ENCODE measurements at regions not wholly inside any gene's neighbourhood (a gene's known extent, or its start where the extent isn't known, plus 50 kb on each side); places are given as distances from the start of the nearest gene placed in this dataset.
"Not testable (repeated sequence)": the region's sequence is repeated elsewhere in the genome, so short reads cannot be mapped to it uniquely, and the experiment has no call there.

DNA sequence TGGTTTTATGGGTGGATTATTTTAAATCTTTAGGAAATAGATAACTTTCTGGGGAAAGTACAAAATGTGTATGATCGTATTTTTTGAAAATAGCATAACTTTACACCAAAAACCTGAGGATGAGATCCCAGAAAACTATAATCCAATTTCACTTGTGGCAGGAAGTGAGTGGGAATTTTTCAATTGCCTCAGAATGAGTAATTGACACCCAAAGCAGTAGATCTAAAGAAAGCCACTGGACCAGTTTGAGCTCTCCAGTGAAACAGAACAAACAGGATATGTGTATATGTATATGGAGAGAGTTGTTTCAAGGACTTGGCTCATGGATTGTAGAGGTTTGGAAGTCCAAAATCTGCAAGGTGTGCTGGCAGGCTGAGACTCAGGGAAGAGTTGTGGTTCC is 109.2 kb upstream of the SHB start:
- H3K4me1 ChIP-seq (ENCODE audit: control insufficient read depth, insufficient read depth, low read length) = no peaks in the 10 kb centered on the region
- H3K9ac ChIP-seq (ENCODE audit: low read depth, low read length) = no peak overlapping the region
- no peaks in the 10 kb centered on the region for H3K9me3 ChIP-seq (ENCODE audit: control insufficient read depth, insufficient read depth, low read length)
- peaks cover 3% of the 10 kb centered on the region for H3K27me3 ChIP-seq (ENCODE audit: control insufficient read depth, insufficient read depth, low read length)
- no peaks in the 10 kb centered on the region for H3K36me3 ChIP-seq (ENCODE audit: control insufficient read depth, insufficient read depth, low read length)
- H3K4me3 ChIP-seq (ENCODE audit: low read depth, low read length) = no peak overlapping the region

GRCh38 chr9:38177680-38178079 is 108.7 kb upstream of the SHB start:
- H3K36me3 ChIP-seq (ENCODE audit: control insufficient read depth, insufficient read depth, low read length) = no peaks in the 10 kb centered on the region

DNA sequence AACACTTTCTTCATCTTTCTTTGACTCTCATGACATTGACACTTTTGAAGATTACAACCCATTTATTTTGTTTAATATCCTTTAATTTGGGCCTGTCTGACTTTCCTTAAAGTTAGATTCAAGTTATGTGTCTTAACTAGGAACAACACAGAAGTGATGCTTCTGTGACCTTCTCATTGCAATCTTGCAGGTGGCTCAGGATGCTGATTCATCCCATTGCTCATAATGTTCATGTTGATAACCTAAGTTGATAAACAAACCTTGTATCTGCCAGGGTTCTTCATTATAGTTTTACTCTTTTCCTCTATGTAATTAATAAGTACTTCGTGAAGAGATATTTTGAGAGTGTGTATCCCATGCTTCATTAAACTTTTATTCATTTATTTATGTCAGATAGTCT is 107.2 kb upstream of the SHB start:
- peaks cover 3% of the 10 kb centered on the region for H3K27me3 ChIP-seq (ENCODE audit: control insufficient read depth, insufficient read depth, low read length)
- no peak overlapping the region for H3K9ac ChIP-seq (ENCODE audit: low read depth, low read length)
- no peak overlapping the region for H3K4me3 ChIP-seq (ENCODE audit: low read depth, low read length)
- H3K4me1 ChIP-seq (ENCODE audit: control insufficient read depth, insufficient read depth, low read length) = no peaks in the 10 kb centered on the region
- H3K9me3 ChIP-seq (ENCODE audit: control insufficient read depth, insufficient read depth, low read length) = no peaks in the 10 kb centered on the region
- H3K36me3 ChIP-seq (ENCODE audit: control insufficient read depth, insufficient read depth, low read length) = no peaks in the 10 kb centered on the region

More at GRCh38 chr9:38177680-38178079, 108.7 kb upstream of the SHB start:
- Histone ChIP-seq H3K9ac (ENCODE audit: low read depth, low read length) (no peak overlapping the region), H3K4me1 (ENCODE audit: control insufficient read depth, insufficient read depth, low read length) (no peaks in the 10 kb centered on the region), H3K4me3 (ENCODE audit: low read depth, low read length) (no peak overlapping the region), H3K9me3 (ENCODE audit: control insufficient read depth, insufficient read depth, low read length) (no peaks in the 10 kb centered on the region), H3K27me3 (ENCODE audit: control insufficient read depth, insufficient read depth, low read length) (peaks cover 3% of the 10 kb centered on the region)

DNA sequence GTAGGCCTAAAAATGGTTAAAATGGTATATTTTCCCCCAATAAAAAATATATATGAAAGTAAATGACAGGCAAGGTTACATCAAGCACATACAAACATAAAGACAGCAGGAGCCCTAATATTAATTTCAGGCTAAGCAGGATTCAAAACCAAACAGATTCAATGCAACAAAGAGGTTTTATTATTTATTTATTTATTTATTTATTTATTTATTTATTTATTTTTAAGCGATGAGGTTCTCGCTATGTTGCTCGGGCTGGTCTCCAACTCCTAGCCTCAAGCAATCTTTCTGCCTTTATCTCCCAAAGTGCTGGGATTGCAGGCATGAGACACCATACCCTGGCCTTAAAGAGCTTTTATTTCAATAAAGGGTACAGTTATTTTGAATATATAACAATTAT is 106.4 kb upstream of the SHB start:
- H3K9me3 ChIP-seq (ENCODE audit: control insufficient read depth, insufficient read depth, low read length) = no peaks in the 10 kb centered on the region
- no peak overlapping the region for H3K4me3 ChIP-seq (ENCODE audit: low read depth, low read length)
- no peaks in the 10 kb centered on the region for H3K4me1 ChIP-seq (ENCODE audit: control insufficient read depth, insufficient read depth, low read length)
- no peaks in the 10 kb centered on the region for H3K36me3 ChIP-seq (ENCODE audit: control insufficient read depth, insufficient read depth, low read length)
- no peak overlapping the region for H3K9ac ChIP-seq (ENCODE audit: low read depth, low read length)
- peaks cover 3% of the 10 kb centered on the region for H3K27me3 ChIP-seq (ENCODE audit: control insufficient read depth, insufficient read depth, low read length)

- no peaks in the 10 kb centered on the region for H3K4me1 ChIP-seq (ENCODE audit: control insufficient read depth, insufficient read depth, low read length)
- no peaks in the 10 kb centered on the region for H3K27me3 ChIP-seq (ENCODE audit: control insufficient read depth, insufficient read depth, low read length)
- H3K36me3 ChIP-seq (ENCODE audit: control insufficient read depth, insufficient read depth, low read length) = no peaks in the 10 kb centered on the region
- no peak overlapping the region for H3K4me3 ChIP-seq (ENCODE audit: low read depth, low read length)
- no peak overlapping the region for H3K9ac ChIP-seq (ENCODE audit: low read depth, low read length)
- H3K9me3 ChIP-seq (ENCODE audit: control insufficient read depth, insufficient read depth, low read length) = no peaks in the 10 kb centered on the region
These were observed 103.6 kb upstream of the SHB start for GRCh38 chr9:38172586-38172985.

DNA sequence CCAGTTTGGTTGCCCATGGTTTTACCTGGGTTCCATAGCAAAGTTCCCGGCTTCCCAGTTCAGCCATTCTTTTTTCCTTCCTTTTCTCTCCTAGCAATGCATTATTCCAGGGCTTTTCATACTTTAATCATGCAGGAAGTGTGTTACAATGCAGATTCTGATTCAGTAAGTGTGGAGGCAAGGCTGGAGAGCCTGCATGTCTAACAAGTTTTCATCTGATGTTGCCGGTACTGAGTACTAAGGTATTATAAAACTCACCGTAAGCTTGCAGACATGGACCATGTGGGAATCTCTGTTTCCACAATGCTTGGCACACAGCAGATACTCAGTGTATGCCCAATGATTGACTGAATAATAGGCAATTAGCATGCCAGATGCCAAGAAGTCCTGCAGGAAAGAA is 102.9 kb upstream of the SHB start:
- Histone ChIP-seq H3K9ac (ENCODE audit: low read depth, low read length) (no peak overlapping the region), H3K4me3 (ENCODE audit: low read depth, low read length) (no peak overlapping the region), H3K4me1 (ENCODE audit: control insufficient read depth, insufficient read depth, low read length) (no peaks in the 10 kb centered on the region), H3K36me3 (ENCODE audit: control insufficient read depth, insufficient read depth, low read length) (no peaks in the 10 kb centered on the region), H3K27me3 (ENCODE audit: control insufficient read depth, insufficient read depth, low read length) (no peaks in the 10 kb centered on the region), H3K9me3 (ENCODE audit: control insufficient read depth, insufficient read depth, low read length) (no peaks in the 10 kb centered on the region)

DNA sequence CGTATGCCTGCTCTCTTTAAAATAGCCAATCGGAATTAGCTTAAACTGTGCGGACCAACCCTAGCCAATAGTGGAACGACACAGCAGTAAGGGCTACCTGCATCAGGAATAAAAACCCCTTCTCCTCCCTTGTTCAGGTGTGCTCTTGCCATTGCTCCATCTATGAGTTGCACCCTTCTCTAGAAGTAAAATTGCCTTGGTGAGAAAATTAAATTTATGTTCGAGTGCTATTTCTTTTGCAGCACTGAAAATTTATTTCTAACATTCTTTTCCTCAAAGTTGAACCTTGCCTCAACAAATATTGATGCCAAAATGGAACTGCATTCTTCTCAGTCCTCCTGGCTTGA is 102.5 kb upstream of the SHB start:
- Histone ChIP-seq H3K9me3 (ENCODE audit: control insufficient read depth, insufficient read depth, low read length) (no peaks in the 10 kb centered on the region), H3K36me3 (ENCODE audit: control insufficient read depth, insufficient read depth, low read length) (no peaks in the 10 kb centered on the region), H3K27me3 (ENCODE audit: control insufficient read depth, insufficient read depth, low read length) (no peaks in the 10 kb centered on the region), H3K4me1 (ENCODE audit: control insufficient read depth, insufficient read depth, low read length) (no peaks in the 10 kb centered on the region), H3K9ac (ENCODE audit: low read depth, low read length) (no peak overlapping the region), H3K4me3 (ENCODE audit: low read depth, low read length) (no peak overlapping the region)

- H3K4me1 ChIP-seq (ENCODE audit: control insufficient read depth, insufficient read depth, low read length); H3K9me3 ChIP-seq (ENCODE audit: control insufficient read depth, insufficient read depth, low read length); H3K4me3 ChIP-seq (ENCODE audit: low read depth, low read length); H3K27me3 ChIP-seq (ENCODE audit: control insufficient read depth, insufficient read depth, low read length); H3K9ac ChIP-seq (ENCODE audit: low read depth, low read length); H3K36me3 ChIP-seq (ENCODE audit: control insufficient read depth, insufficient read depth, low read length): not testable (repeated sequence)
These were observed 101.9 kb upstream of the SHB start for GRCh38 chr9:38170763-38171537.

DNA sequence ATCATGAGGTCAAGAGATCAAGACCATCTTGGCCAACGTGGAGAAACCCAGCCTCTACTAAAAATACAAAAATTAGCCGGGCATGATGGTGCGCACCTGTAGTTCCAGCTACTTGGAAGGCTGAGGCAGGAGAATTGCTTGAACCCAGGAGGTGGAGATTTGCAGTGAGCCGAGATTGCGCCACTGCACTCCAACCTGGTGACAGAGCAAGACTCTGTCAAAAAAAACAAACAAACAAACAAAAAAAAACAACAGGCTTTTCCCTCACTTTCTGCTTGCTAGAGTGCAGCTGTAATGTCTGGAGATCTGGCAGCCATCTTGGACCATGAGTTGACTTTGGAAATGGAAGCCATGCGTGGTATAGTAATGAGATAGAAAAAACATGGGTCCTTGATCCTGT is 101.1 kb upstream of the SHB start:
- not testable (repeated sequence) for H3K9ac ChIP-seq (ENCODE audit: low read depth, low read length); H3K36me3 ChIP-seq (ENCODE audit: control insufficient read depth, insufficient read depth, low read length); H3K9me3 ChIP-seq (ENCODE audit: control insufficient read depth, insufficient read depth, low read length); H3K27me3 ChIP-seq (ENCODE audit: control insufficient read depth, insufficient read depth, low read length); H3K4me1 ChIP-seq (ENCODE audit: control insufficient read depth, insufficient read depth, low read length); H3K4me3 ChIP-seq (ENCODE audit: low read depth, low read length)

GRCh38 chr9:38166501-38166900 is 97.5 kb upstream of the SHB start:
- Histone ChIP-seq H3K4me3 (ENCODE audit: low read depth, low read length) (no peak overlapping the region), H3K36me3 (ENCODE audit: control insufficient read depth, insufficient read depth, low read length) (no peaks in the 10 kb centered on the region), H3K9ac (ENCODE audit: low read depth, low read length) (no peak overlapping the region), H3K27me3 (ENCODE audit: control insufficient read depth, insufficient read depth, low read length) (peaks cover 2% of the 10 kb centered on the region), H3K9me3 (ENCODE audit: control insufficient read depth, insufficient read depth, low read length) (no peaks in the 10 kb centered on the region), H3K4me1 (ENCODE audit: control insufficient read depth, insufficient read depth, low read length) (no peaks in the 10 kb centered on the region)

DNA sequence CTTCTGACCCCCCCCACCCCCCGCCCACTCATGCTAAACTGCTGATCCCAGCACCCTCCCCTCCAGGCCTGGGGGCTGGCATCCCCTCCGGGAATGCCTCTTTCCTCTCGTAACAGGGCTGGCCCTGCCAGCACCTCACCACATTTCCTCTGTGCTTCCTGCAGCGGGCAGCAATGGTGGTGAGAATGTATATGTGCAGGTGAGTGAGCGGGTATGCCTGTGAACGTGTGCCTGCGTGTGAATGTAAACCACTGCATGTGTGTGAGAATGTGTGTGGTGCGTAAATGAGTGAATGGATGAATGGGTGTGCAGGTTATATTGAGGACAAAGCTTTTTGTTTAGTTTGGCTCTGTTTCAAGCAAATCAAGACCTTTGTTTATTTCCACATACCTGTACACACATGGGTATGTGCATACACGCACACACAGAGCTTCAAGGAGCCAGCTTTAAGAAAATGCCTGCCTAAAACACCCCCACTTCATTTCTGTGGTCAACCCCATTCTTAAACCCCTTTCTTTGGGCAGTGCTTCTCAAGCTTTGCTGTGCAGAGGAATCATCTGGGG is 95.7 kb upstream of the SHB start:
- no peak overlapping the region for H3K4me3 ChIP-seq (ENCODE audit: low read depth, low read length)
- peaks cover 2% of the 10 kb centered on the region for H3K27me3 ChIP-seq (ENCODE audit: control insufficient read depth, insufficient read depth, low read length)
- H3K9ac ChIP-seq (ENCODE audit: low read depth, low read length) = no peak overlapping the region
- H3K36me3 ChIP-seq (ENCODE audit: control insufficient read depth, insufficient read depth, low read length) = no peaks in the 10 kb centered on the region
- no peaks in the 10 kb centered on the region for H3K9me3 ChIP-seq (ENCODE audit: control insufficient read depth, insufficient read depth, low read length)
- no peaks in the 10 kb centered on the region for H3K4me1 ChIP-seq (ENCODE audit: control insufficient read depth, insufficient read depth, low read length)

DNA sequence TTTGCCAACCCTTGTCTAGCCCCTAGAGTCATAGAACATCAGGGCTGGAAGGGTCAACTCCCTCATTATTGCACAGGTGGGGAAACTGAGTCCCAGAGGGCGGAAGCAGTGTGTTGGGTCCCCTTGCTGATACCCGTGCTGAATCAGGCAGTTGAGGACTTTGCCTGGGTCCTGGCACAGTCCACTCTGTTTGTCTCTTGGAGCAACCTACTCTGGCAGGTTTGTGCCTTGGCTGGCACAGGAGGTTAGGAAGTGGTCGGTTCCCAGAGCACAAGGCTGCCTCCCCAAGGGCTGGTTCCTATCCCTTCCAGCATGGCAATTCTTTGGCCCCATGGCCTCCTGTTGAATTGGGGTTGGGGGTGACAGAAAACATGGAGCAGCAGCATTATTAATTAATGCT is 94.5 kb upstream of the SHB start:
- Histone ChIP-seq H3K36me3 (ENCODE audit: control insufficient read depth, insufficient read depth, low read length) (no peaks in the 10 kb centered on the region), H3K9ac (ENCODE audit: low read depth, low read length) (no peak overlapping the region), H3K4me3 (ENCODE audit: low read depth, low read length) (no peak overlapping the region), H3K4me1 (ENCODE audit: control insufficient read depth, insufficient read depth, low read length) (no peaks in the 10 kb centered on the region), H3K9me3 (ENCODE audit: control insufficient read depth, insufficient read depth, low read length) (no peaks in the 10 kb centered on the region), H3K27me3 (ENCODE audit: control insufficient read depth, insufficient read depth, low read length) (peaks cover 2% of the 10 kb centered on the region)
